Activated T-cell treated with anti-CD3 and anti-CD28 coated beads, Interleukin-2, amount 50 U/mL, for 48 hours (primary cell): ENCODE measurements at regions not wholly inside any gene's neighbourhood (a gene's known extent, or its start where the extent isn't known, plus 50 kb on each side); places are given as distances from the start of the nearest gene placed in this dataset.

Source experiments
- DNase-seq, 2 experiments: peaks; one replicate each; pipeline ENCODE4 v3.0.0-alpha.2; 2020

DNA sequence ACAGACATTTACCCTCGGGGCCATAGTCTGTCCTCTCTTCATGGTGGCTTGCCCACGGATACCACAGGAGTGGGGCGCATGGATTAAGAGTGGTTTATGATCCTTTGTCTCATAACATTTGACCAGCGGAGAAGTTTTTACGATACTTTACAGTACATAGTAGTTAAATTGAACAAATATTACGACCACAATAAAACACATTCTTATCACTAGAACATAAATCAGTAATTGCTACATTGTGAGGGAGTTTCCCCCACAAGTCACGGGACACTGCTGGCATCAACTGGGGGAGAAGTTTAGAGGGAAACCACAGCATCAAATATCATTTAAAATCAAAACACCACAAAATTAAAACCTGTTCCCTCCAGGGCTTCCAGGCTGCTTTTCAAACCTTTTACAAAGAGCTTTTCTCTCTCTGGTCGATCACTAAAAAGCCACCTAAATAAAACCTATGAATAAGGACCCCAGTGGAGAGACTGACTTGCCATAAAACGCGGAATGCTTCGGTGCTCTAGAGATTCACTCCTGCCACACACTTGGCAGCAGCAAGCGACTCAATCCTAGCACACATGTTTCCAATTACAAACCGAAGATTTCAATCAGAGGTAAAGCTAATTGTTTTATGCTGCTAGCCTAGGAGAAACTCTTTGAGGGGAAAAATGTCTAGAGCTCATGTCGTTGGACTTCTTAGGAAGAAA lies 173.7 kb upstream of the HNRNPA3 start:
- DNase-seq: no peak

DNA sequence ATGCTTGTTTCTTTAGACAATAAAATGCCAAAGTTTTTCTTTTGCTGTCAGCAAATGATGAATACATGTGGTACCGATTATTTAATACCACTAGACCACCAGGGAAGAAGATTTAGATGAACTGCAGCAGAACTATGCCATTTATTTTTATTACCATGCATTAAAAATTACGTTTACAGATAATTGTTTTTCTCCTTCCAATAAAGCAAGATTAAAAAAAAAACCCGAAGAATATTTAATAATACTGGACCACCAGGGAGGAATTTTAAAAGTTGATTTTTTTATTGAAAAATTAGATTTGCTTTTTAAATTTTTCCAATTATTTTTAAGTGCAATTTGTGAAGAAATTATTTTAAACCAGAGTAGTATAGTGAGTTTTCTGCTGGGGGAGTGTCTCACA lies 170.3 kb upstream of the HNRNPA3 start:
- no peak for DNase-seq

DNA sequence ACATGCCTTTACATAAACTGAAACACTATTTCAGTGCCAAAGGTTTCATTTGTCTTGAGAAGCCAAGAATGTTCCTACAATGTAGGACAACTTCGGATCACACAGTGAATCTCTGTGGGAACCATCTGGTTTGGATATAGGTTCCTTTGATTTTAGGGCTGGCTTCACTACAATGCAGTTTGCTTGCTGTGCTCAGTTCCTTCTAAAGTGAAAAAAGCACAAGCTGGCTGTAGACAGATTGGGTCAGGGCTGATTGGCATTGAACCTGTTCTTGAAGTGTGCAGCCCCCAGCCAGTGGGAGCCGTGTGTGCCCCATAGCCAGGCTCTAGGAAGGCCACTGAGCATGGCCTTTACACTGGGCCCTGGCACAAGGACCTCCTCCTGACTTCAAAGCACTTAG lies 167.9 kb upstream of the HNRNPA3 start:
- no peak for DNase-seq

DNA sequence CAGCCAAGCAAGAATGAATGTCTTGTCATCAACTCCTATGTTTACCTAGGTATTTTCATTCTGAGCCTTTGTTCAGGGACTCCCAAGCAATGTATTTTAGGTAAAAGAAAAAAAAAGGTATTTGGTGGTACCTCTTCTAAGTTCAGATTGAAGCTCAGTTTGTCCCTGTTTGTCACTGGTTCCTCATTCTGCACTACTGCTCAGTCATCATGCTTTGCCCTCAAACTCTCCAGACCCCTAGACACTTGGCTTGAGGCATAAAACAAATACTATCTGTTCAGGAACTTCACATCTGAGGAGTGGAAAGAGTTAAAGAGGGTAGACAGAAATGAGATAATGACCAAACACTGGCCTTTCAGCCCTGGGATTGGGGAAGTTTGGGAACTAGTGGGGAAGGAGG lies 163.6 kb upstream of the HNRNPA3 start:
- no peak for DNase-seq

DNA sequence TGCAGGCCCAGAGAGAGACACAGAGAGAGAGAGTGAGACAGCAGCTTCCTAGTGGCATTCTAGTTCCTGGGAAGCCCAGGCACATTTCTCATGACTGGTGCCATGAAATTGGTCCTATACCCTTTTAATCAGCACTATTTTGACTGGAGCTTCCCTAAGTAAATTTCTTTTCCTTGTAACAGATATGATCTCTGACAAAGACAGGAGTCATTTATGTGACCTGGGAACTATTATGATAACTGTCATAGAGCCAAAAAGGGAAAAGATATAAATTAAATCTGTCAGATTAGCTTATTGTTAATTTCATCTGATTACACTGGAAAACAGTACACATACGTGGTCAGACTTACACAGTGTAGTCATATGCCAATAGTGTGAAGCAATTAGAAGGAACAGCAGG lies 161.3 kb upstream of the HNRNPA3 start:
- no peak for DNase-seq

DNA sequence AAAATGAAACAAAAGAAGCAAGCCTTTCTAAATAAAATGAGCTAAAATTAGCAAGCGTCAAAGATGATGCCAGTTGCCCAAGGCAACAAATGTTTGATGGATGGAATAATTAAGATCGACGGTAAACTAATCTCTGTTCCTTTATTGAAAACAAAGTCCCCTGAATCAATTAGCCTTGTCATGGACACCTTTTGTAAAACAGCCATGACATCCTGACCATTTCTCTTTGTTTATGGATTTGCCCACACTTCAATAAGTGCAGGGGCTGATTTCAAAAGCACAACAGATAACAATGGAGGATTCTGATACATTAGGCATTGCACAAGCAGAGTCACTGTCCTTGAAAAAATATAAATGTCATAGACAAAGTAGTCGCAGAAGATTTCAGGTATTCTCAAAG lies 160.1 kb upstream of the HNRNPA3 start:
- DNase-seq: no peak

DNA sequence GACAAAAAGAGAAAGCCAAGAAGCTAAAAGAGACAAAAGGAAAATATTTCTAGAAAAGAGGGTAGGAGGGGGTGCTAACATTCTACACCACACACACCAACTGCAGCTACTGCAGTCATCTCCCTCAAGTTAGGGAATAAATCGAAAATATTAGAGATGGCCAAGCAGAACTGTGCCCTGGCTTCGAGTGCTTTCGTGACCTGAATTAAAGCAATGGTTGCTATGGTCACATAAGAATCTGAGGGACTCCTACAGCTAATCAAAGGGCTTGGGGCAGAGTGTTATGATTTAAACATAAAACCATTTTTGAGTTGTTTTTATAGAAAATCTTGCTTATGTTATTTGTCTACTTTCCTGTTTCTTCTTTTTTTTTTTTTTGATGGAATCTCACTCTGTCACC lies 159.6 kb upstream of the HNRNPA3 start:
- no peak for DNase-seq

DNA sequence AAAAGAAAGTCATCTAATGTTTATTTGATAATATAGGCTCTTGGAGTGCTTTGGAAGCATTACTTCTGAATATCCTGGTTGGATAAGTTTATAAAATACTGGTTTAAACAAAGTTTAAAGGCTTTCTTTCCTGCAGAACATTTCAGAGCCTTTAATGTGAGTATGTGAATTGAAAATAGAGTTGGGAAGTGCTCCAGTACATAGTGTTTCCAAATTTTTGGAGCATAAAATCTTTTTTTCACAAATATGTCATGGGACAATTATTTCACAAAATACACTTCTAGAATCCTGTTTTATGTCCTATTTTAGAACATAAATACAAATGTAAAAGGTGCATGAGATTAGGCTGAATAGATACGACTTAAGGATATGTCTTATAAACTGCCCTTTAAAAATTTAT lies 158.9 kb upstream of the HNRNPA3 start:
- DNase-seq: no peak

DNA sequence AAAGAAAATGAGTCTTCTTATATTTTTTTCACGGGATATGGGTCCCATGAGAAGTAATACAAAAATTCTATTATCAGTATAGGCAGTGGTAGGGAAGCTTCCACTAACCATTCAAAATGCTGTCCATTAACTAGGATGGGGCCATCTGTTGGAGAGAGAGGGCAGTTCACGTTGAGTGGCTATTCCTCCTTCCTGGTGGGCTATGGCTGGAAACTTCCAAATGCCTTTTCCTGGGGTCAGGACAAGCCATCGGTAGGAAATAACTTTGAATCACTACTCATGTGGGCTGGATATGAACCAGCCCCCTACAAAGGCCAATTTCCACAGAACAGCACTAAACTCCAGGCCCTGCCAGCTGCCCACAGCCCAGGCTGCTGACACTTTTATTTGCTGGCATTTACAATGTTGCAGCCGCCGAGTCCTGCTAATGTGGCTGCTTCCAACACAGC lies 156.1 kb upstream of the HNRNPA3 start:
- DNase-seq: no peak

DNA sequence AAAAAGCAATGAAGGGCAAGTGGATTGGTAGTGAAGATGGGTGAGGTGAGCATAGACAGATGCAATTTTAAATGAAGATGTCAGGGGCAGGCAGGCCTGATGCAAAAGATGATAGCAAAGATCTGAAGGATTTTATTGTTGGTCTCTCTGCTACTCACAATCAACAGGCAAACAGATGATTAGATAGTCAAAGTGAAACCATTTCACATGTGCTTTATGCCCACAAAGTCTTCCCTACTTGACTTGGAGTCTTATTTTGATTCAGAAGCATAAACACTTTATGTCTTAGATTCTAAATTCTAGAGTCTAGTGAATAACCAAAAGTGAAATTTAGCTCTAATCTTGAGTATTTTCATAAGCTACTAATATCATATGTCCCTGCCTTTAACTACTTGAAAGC lies 153.8 kb upstream of the HNRNPA3 start:
- no peak for DNase-seq

DNA sequence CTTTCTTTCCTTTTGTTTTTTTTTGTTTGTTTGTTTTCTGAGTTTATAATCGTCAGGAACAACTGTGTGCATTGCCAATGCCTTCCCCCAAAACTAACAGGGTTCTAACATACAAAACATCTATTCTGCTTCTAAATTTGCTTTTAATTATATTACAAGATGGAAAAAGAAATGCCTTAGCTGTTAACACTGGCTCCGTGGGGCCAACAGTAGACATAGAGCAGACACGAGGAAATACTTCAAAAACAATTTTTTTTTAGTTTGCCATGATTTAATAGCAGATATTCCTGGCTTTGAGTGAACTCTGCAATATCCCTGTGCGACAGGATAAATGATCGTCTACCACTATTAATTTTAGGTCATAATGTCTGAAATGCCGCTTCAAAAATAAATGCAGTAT lies 153.3 kb upstream of the HNRNPA3 start:
- no peak for DNase-seq

DNA sequence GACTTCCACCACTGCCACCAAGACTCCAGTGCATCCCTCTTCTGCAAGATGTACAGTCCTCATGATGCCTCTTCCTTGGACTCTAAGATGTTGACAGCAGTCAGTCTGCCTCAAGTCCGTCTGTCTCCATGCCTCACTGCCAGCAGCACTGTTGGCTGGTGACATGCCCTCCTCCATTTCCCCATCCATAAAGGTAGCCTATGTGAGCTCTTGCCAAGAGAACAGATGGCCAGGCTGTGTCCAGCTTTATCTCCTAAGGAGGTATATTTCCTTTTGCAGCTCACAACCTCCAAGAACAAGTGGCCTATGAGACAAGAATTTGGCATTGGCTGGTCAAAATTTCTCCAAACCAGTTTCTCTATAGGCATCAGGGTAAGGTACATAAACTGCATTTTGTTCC lies 149.3 kb upstream of the HNRNPA3 start:
- no peak for DNase-seq

DNA sequence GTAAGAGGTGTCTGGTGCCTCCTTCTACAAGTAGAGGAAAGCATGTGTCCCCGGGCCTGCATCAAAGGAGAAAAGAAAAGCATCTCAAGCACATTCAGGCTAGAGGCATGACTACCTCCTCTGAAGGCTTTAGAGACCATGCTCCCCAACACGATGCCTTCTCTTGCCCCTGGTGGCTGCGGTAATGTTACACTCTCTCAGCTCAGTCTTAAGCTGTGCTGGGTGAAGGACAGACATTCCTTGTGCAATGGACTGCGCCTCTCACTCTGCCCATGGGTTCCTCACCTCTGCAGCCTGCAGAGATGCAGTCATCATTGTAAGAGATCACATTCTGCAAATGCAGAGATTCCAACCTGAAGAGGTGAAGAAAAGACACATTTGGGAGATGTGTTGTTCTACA lies 148.2 kb upstream of the HNRNPA3 start:
- DNase-seq: no peak

DNA sequence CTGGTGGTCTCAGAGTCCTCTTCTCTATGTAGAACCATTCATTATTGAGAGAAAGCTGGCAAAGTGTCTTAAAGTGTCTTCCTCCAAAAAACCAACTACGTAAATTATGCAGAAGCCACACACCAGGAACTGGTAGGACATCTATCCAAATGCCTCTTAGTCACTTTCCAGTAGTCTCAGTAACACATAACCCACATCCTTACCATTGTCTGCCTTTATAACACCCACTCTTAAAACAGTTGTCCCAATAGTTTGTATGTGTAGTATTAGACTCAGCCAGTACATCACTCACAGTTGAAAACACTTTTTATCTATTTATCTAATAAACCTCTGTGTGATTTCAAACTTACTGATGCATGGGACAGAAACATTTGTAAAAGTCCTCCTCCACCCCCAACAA lies 143.6 kb upstream of the HNRNPA3 start:
- no peak for DNase-seq

DNA sequence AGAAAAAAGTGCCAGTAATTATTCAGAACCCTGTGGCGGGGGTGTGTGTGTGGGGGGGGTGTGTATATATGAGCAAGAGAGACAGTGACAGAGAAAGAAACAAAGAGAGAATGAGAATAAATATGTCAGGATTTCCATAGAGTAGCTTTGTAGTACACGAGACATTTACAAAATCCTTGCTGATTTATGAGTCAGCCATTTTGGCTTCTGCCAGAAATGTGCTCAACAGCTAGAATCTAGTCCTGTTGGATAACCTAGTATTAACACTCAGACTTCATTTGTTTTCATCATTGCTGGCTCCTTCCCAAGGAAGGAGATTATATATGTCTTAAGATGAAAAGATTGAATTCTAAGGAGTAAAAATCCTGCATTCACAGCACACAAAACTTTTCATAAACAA lies 140.5 kb upstream of the HNRNPA3 start:
- no peak for DNase-seq

DNA sequence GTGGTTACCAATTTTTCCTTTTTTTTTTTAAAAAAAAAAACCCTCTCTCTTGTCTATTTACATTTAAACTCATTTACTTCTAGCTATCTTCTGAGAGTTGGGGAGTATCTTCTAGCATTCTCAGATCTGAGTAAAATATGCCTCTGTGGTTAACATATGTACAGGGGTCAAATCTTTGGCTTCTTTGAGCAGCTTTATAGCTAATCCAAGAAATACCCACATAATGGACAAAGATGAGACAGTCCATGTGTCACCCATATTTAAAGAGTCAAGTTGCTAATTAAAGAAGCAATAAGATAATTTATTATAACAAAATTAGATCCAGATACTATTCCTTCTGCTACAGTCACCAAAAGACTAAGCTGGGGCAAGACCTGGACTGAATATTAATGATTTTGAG lies 139.0 kb upstream of the HNRNPA3 start:
- DNase-seq: no peak

DNA sequence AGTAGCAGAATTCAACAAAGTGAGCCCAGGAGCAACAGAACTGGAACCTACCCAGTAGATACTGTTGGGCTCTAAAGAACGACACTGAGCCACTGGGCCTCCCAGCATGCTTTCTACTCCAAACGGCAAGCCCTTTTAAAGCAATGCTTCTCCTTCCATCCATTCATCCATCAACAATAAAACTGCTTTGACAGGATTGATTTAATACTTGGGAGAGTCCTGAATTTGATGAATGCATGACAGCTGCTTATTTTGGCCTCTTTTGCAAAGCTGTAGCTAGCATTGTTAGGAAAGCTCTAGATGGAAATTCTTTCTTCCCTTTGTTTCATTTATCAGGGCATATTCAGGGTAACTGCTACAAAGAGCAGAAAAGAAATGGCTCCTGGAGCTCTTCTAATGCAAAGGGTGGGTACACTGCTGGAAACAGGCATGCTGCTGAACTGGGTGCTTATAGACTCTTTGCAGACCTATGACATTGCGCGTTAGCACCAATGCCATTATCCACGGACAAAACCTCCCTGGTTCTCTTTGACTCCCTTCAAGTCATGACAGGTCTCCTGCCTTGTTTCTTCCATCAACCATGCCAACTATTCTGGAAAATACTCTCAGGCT lies 138.4 kb upstream of the HNRNPA3 start:
- DNase-seq: no peak

DNA sequence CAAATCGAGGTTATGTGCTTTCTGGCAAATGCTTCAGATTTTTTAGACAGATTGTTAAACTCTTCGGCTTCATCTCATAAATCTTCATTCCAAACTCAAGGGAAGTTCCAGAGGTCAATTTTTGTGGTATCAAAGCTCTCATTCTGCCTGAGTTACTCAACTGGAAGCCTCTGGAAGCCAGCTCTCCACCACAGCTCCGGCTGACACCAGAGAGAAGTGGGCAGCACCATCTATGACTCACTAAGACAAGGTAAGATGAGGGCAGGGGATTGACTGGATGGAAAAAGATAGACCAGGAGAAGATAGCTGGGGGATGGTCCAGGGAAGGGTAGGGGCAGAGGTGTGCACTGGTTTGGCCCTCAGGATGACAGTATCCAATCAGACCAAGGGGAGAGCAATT lies 137.3 kb upstream of the HNRNPA3 start:
- no peak for DNase-seq

DNA sequence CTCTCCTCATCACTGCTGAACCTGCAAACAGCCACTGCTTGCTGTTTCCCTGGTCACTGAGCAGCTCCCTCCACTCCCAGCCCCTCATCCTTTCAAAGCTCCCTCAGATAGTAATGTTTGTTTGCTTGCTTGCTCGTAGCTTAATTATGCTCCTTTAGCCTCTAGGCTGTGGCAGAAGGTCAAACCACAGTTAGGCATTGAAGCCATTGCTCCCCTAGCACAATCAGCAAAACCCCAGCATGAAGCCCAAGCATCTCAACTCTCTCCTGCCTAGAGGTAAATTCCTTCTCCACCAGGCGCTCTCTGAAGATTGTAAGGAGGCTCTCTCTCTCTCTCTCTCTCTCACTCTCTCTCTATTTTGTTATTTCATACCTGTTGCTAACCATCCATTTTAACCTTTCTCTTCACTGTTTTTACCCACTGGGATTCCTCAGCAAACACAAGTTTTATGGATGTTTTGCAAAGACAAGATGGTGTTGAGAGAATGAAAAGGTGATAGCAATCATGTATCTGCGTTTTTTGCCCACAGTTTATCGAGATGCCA lies 135.9 kb upstream of the HNRNPA3 start:
- no peak for DNase-seq

DNA sequence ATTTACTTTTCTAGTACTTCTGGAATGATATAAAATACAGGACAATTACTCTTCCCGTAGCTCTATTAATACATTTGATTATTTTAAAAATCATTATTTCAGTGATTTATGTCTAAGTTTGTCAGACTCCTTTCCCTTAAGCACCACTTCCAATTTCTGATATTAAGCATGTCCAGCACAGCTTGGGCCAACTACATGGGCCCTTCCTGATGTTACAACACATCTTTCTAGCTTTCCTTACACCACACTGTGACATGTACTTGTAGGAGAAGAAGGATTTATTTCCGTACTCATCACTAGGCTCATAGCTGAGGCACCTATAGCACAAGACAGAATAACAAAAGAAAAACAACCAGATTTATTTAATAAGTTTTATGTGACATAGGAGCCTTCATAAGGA lies 134.8 kb upstream of the HNRNPA3 start:
- DNase-seq: no peak

DNA sequence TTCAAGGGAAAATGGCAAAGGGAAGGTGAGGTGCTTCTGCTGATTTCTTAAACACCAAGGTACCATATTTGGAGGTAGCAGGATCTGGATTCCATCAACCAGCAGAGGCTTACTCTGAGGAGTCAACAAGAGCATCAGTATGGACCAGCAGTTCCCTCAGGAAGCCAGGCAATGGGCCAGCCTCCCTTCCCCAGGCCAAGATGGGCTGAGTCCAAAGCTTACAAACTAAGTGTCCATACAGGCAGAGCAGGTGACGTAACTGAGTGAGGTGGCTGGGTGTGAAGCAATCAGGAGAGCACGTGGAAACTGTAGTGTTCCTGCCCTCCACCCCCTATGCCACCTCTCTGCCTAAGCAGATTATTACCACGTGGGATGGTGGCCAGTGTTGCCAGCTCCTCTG lies 134.2 kb upstream of the HNRNPA3 start:
- DNase-seq: no peak

DNA sequence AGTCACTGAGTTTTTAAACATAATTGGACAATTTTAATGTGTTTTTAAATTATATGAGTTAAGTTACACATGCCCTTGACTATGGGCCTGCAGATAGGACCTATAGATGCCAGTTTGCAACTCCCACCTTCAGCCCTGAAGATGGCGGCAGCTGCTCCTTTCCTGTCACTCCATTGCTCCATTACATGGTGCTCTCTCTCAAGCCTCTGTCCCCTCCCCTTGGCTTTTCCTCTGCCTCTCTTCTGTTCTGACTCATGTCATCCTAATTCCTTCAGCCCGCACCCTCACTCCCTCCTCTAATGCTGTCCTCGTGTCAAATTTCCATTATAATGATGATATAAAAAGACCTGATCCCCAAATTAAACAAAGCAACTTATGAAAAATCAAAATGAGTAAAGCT lies 133.7 kb upstream of the HNRNPA3 start:
- no peak for DNase-seq

DNA sequence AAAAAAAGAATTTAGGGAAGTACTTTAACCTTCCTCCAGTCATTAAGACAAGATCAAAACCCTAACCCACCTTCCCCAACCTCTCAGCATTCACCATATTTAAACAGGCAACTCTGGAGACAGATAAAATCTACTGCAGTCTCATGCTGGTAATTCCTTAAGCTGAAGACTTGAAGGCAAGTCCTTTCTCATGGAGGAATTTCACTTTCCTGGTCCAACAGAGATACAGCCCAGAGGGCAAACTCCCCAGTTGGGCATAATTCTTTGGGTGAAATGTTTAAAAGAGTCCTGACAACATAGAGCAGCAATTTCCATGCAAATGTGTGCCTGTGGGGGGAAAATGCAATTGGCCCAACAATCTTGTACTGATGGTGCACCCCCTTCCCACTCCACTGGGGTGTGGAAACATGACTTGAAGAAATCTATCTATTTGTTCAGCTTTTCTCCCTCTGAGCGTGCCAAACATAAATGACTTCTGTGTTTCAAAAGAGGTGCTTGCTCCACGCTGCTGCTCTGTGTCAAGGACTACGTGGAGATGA lies 131.8 kb upstream of the HNRNPA3 start:
- DNase-seq: no peak

DNA sequence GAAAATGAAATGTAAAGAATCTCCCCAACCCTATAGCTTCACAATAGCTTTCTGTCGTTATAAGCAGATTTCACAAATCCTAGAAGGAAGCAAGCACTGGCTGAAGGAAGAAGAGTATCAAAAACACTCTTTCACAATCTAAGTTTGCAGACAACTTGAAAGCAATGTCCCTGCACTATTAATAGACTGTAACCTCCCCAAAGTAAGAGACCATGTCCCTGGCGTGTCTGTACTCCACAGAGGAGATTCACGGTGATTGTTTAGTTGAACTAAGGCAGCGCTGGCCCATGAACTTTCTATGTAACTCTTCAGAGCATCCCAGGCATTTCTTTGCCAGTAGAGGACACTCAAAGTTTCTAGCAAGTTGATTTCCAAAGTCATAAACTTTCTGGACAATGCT lies 128.0 kb upstream of the HNRNPA3 start:
- no peak for DNase-seq

DNA sequence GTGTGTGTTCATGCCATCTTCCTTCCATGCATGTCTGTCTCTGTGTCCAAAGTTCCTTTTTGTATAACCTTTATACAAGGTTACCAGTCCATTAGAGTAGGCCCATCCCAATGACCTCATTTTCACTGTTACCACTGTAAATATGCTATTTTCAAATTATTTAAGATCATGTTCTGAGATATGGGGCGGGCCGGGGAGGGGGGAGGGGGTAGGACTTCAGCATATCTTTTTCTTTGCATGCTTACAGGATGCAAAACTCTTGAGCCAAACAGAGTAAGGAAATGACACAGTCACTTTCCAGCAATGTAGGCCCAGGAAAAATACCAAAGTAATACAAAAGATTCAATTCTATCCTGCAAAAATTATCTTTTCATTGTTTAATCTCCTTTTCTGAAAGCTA lies 124.1 kb upstream of the HNRNPA3 start:
- no peak for DNase-seq
